IPS-11a (cell line): ENCODE measurements at regions not wholly inside any gene's neighbourhood (a gene's known extent, or its start where the extent isn't known, plus 50 kb on each side); places are given as distances from the start of the nearest gene placed in this dataset.
"Not testable (repeated sequence)": the region's sequence is repeated elsewhere in the genome, so short reads cannot be mapped to it uniquely, and the experiment has no call there.

Experiments
- H3K4me3 ChIP-seq: one replicate; pipeline ENCODE4 v1.5.1; 2013; ENCODE audit warnings: low read depth, low read length, control low read depth

GRCh38 chr14:21880918-21881317 is 207.3 kb upstream of the OR4E1 start:
- no peak overlapping the region for H3K4me3 ChIP-seq

DNA sequence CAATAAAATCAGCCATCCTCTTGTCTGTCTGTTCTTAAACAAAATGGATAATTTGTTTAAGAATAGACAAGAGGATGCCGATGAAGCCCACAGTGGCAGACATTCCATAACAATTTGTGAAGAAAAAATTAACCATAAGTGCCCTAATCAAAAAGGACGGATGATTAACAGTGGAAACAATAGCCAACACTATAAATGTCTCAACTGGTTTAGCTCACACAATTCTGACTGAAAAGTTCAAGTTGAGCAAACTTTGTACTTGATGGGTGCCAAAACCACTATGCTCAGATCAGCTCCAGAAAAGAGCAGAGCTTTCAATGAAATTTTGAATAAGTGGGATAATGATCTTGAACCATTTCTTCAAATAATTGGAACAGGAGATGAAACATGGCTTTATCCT is 202.2 kb upstream of the OR4E1 start:
- no peak overlapping the region for H3K4me3 ChIP-seq

DNA sequence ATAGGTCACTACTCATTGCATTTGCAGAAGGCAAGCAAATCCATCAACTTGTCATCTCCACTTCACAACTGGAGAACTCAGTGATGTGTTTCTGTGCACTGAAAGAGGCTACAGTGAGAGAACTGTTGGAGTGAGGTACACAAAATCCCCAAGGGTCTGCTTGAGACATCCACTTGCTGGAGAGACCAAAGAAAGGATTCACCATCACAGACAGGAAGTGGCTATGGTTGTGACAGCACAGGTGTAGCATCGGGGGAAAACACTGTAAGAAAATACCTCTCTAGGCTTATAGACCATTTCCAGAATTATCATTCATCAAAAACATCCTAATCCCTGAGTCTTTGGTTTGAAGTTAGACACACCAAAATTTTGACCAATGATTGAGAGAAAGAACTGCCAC is 201.3 kb upstream of the OR4E1 start:
- no peak overlapping the region for H3K4me3 ChIP-seq

GRCh38 chr14:21874167-21874566 is 200.5 kb upstream of the OR4E1 start:
- no peak overlapping the region for H3K4me3 ChIP-seq

- no peak overlapping the region for H3K4me3 ChIP-seq
Observed at GRCh38 chr14:21868442-21869046, 194.9 kb upstream of the OR4E1 start.

DNA sequence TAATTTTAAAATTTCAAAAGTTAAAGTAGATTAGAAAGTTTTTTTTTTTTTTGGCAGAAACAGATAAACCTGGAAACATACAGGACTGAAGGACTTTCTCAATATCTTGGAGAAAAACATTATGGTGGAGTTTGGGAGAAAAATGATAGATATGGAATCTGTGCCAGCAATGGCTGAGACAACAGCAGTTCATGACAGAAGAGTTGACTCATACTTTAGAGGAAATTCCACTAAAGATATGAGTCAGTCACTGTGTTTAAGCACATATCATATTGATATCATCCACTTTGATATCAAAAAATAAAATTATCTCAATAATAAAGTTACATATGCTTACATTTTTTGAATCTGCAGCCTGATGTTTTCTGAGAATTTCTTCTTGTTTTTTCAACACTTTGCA is 193.9 kb upstream of the OR4E1 start:
- no peak overlapping the region for H3K4me3 ChIP-seq

GRCh38 chr14:21866479-21866878 is 192.9 kb upstream of the OR4E1 start:
- no peak overlapping the region for H3K4me3 ChIP-seq

DNA sequence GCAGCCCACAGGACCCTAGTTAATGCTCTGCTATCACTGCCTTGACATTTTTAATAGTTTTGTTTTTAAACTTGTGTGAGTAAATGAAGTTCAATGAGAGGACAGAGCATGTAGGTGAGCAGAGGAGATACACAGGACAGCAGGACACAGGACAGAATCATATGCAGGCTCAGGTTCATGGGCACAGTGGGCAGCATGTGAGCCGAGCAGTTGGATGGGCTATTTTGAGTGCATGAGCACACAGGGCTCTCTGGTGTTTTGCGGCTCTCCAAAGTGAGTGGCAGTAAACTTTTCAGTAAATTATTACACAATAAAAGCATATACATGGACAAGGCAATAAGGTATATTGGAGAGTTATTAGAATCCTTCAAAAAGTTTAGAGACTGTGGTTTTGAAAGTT is 189.7 kb upstream of the OR4E1 start:
- H3K4me3 ChIP-seq = no peak overlapping the region

- no peak overlapping the region for H3K4me3 ChIP-seq
Observed at GRCh38 chr14:21861153-21861552, 187.5 kb upstream of the OR4E1 start.

GRCh38 chr14:21860172-21860571 is 186.6 kb upstream of the OR4E1 start:
- H3K4me3 ChIP-seq = no peak overlapping the region

GRCh38 chr14:21852775-21853174 is 179.2 kb upstream of the OR4E1 start:
- no peak overlapping the region for H3K4me3 ChIP-seq

- H3K4me3 ChIP-seq = no peak overlapping the region
Observed at GRCh38 chr14:21852061-21852664, 178.5 kb upstream of the OR4E1 start.

DNA sequence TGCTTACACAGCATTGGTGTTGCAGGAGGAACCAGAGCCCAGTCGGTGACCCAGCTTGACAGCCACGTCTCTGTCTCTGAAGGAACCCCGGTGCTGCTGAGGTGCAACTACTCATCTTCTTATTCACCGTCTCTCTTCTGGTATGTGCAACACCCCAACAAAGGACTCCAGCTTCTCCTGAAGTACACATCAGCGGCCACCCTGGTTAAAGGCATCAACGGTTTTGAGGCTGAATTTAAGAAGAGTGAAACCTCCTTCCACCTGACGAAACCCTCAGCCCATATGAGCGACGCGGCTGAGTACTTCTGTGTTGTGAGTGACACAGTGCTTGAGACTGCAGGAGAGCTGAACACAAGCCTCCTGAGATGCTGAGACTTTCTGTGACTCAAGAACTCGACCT is 173.3 kb upstream of the OR4E1 start:
- not testable (repeated sequence) for H3K4me3 ChIP-seq

DNA sequence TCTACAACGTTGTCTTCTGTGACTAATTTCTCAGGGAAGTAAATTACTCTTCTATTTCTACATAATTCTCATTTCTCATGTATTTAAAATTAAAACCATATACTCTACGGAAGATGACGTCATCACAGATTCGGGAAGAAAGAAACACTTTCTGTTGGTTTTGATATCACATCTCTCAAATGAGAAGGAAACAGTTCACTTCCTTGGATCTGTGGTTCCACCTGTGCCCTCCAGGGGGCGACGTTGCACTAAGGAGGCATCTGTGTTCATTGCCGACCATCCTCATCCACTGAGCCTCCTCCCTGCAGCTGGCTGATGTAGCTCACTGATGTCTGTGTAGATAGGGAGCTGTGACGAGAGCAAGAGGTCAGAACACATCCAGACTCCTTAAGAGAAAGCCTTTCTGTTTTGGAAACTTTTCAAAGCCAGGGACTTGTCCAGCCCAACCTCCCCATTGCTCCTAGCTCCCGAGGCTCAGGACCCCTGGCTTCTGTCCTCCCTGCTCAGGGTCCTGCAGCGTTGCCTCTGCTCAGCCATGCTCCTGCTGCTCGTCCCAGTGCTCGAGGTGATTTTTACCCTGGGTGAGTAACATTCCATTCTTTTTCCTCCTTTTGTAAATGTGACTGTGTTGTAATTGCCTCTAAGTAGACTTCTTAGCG is 172.7 kb upstream of the OR4E1 start:
- no peak overlapping the region for H3K4me3 ChIP-seq

DNA sequence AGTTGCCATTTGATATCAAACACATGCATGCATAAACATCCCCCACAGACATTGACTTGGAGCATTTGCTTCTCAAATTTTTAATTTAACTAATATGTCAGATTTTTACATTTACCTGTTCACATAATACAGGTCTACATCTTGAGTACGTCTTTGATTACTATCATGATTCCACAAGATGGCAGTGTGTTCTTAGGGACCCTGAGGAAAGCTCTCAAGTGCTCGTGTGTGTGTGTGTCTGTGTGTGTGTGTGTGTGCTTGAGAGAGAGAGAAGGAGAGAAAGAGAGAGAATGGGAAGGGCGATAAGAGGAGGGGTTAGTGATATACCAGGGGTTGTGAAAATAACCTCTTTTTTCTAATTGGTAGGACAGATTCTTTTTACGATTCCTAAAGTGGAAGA is 167.1 kb upstream of the OR4E1 start:
- H3K4me3 ChIP-seq = no peak overlapping the region

- H3K4me3 ChIP-seq = no peak overlapping the region
Observed at GRCh38 chr14:21833836-21834235, 160.2 kb upstream of the OR4E1 start.

DNA sequence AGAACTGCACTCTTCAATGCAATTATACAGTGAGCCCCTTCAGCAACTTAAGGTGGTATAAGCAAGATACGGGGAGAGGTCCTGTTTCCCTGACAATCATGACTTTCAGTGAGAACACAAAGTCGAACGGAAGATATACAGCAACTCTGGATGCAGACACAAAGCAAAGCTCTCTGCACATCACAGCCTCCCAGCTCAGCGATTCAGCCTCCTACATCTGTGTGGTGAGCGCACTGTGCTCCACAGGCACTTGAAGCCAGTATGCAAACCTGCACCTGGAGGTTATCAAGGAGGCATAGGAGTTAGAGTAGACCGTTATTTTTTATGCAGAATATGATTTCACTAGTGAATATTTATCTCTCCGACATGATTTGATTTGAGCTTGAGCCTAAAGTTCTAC is 152.2 kb upstream of the OR4E1 start:
- no peak overlapping the region for H3K4me3 ChIP-seq

- H3K4me3 ChIP-seq = no peak overlapping the region
Observed at GRCh38 chr14:21825149-21825743, 151.6 kb upstream of the OR4E1 start.

DNA sequence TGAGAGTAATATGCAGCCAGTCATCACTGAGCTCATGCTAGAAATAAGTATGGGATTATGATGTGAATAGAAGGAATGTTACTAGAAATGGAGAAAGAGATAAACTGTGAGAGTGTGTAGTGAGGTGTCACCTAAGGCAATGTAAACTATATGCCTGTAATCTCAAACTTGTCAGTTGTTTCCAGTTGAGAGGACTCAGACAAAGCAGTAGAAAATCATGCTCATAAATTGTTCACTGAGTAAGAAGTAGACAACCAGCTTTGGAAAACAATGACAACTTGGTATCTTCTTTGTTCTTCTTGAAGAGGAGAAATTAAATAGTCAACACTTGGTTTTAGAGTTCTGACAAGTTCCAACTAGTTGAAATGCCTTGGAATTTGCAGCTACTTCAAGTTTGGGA is 148.5 kb upstream of the OR4E1 start:
- H3K4me3 ChIP-seq = no peak overlapping the region

GRCh38 chr14:21820631-21821030 is 147.0 kb upstream of the OR4E1 start:
- no peak overlapping the region for H3K4me3 ChIP-seq

- not testable (repeated sequence) for H3K4me3 ChIP-seq
Observed at GRCh38 chr14:21819891-21820290, 146.3 kb upstream of the OR4E1 start.

DNA sequence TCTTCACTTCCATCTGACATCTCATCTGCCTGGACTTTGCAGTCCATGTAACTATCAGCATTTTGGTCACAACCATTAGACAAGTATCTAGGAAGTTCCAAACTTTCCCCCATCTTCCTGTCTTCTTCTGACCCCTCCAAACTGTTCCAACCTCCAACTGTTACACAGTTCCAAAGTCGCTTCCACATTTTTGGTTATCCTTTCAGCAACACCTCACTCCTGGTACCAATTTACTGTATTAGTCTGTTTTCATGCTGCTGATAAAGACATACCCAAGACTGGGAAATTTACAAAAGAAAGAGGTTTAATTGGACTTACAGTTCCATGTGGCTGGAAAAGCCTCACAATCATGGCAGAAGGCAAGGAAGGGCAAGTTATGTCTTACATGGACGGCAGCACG is 143.4 kb upstream of the OR4E1 start:
- not testable (repeated sequence) for H3K4me3 ChIP-seq
